CD4-positive, alpha-beta T cell treated with Interleukin-17A for 4 hours (primary cell): ENCODE measurements at regions not wholly inside any gene's neighbourhood (a gene's known extent, or its start where the extent isn't known, plus 50 kb on each side); places are given as distances from the start of the nearest gene placed in this dataset.
"Not testable (repeated sequence)": the region's sequence is repeated elsewhere in the genome, so short reads cannot be mapped to it uniquely, and the experiment has no call there.

Source experiments
- DNase-seq: peaks from one replicate; pipeline ENCODE4 v3.0.0-alpha.2; 2020; ENCODE audit warnings: mixed read lengths

GRCh38 chr20:41783423-41784208 lies 165.4 kb upstream of the CHD6 start:
- no peak for DNase-seq

- no peak for DNase-seq
Measured at GRCh38 chr20:41782730-41783406, 164.7 kb upstream of the CHD6 start.

- no peak for DNase-seq
Measured at GRCh38 chr20:41782255-41782654, 164.1 kb upstream of the CHD6 start.

- no peak for DNase-seq
Measured at GRCh38 chr20:41776421-41776820, 158.2 kb upstream of the CHD6 start.

GRCh38 chr20:41774291-41774690 lies 156.1 kb upstream of the CHD6 start:
- DNase-seq = no peak

- DNase-seq = no peak
Measured at GRCh38 chr20:41770965-41771364, 152.8 kb upstream of the CHD6 start.

GRCh38 chr20:41770427-41770826 lies 152.2 kb upstream of the CHD6 start:
- no peak for DNase-seq

- DNase-seq = no peak
Measured at GRCh38 chr20:41769592-41770018, 151.4 kb upstream of the CHD6 start.

- no peak for DNase-seq
Measured at GRCh38 chr20:41750137-41750536, 132.0 kb upstream of the CHD6 start.

- DNase-seq = no peak
Measured at GRCh38 chr20:41748756-41749582, 130.8 kb upstream of the CHD6 start.

- DNase-seq = no peak
Measured at GRCh38 chr20:41748051-41748450, 129.9 kb upstream of the CHD6 start.

GRCh38 chr20:41747226-41747625 lies 129.0 kb upstream of the CHD6 start:
- DNase-seq = no peak

GRCh38 chr20:41746635-41747034 lies 128.5 kb upstream of the CHD6 start:
- DNase-seq = no peak

GRCh38 chr20:41738604-41739206 lies 120.5 kb upstream of the CHD6 start:
- DNase-seq = peak; percentile 25

GRCh38 chr20:41735949-41736348 lies 117.8 kb upstream of the CHD6 start:
- DNase-seq = no peak

GRCh38 chr20:41734506-41734945 lies 116.3 kb upstream of the CHD6 start:
- DNase-seq = peak; percentile 29

- no peak for DNase-seq
Measured at GRCh38 chr20:41733151-41733550, 115.0 kb upstream of the CHD6 start.

GRCh38 chr20:41731198-41731597 lies 113.0 kb upstream of the CHD6 start:
- DNase-seq = not testable (repeated sequence)

GRCh38 chr20:41727681-41728080 lies 109.5 kb upstream of the CHD6 start:
- DNase-seq = not testable (repeated sequence)

- no peak for DNase-seq
Measured at GRCh38 chr20:41726727-41727126, 108.5 kb upstream of the CHD6 start.

- DNase-seq = no peak
Measured at GRCh38 chr20:41719151-41719550, 101.0 kb upstream of the CHD6 start.

GRCh38 chr20:41717483-41717882 lies 99.3 kb upstream of the CHD6 start:
- no peak for DNase-seq

- DNase-seq = no peak
Measured at GRCh38 chr20:41716911-41717310, 98.7 kb upstream of the CHD6 start.
